Ishikawa (cell line): ENCODE measurements at regions not wholly inside any gene's neighbourhood (a gene's known extent, or its start where the extent isn't known, plus 50 kb on each side); places are given as distances from the start of the nearest gene placed in this dataset.

Experiments used
- CEBPB ChIP-seq: IDR thresholded peaks from 2 replicates; pipeline ENCODE4 v1.6.1; 2012
- CREB1 ChIP-seq: IDR thresholded peaks from 2 replicates; pipeline ENCODE4 v1.6.1; 2012; ENCODE audit warnings: low read depth
- EGR1 ChIP-seq: IDR thresholded peaks from 2 replicates; pipeline ENCODE4 v1.6.1; 2012
- EP300 ChIP-seq: IDR thresholded peaks from 2 replicates; pipeline ENCODE4 v1.6.1; 2012; ENCODE audit warnings: borderline replicate concordance
- FOXM1 ChIP-seq: IDR thresholded peaks from 2 replicates; pipeline ENCODE4 v1.6.1; 2012; ENCODE audit warnings: low read depth, borderline replicate concordance
- MAX ChIP-seq: IDR thresholded peaks from 2 replicates; pipeline ENCODE4 v1.6.1; 2012
- NFIC ChIP-seq: IDR thresholded peaks from 2 replicates; pipeline ENCODE4 v1.6.1; 2012
- RAD21 ChIP-seq: IDR thresholded peaks from 2 replicates; pipeline ENCODE4 v1.6.1; 2012; ENCODE audit warnings: low read depth
- REST ChIP-seq: IDR thresholded peaks from 2 replicates; pipeline ENCODE4 v1.6.1; 2012; ENCODE audit warnings: low read depth, mild to moderate bottlenecking
- TAF1 ChIP-seq: IDR thresholded peaks from 2 replicates; pipeline ENCODE4 v1.6.1; 2012; ENCODE audit warnings: low read depth, mild to moderate bottlenecking
- TCF12 ChIP-seq: IDR thresholded peaks from 2 replicates; pipeline ENCODE4 v1.6.1; 2012; ENCODE audit warnings: low read depth
- TEAD4 ChIP-seq: IDR thresholded peaks from 2 replicates; pipeline ENCODE4 v1.6.1; 2012
- USF1 ChIP-seq: IDR thresholded peaks from 2 replicates; pipeline ENCODE4 v1.6.1; 2012
- YY1 ChIP-seq: IDR thresholded peaks from 2 replicates; pipeline ENCODE4 v1.6.1; 2012; ENCODE audit warnings: low read depth
- ZBTB7A ChIP-seq: IDR thresholded peaks from 2 replicates; pipeline ENCODE4 v1.6.1; 2012; ENCODE audit warnings: low read depth

GRCh38 chr12:62005615-62006014, 254.6 kb upstream of the USP15 start:
- TF ChIP-seq CREB1 = no peak
- no peak for TF ChIP-seq NFIC
- no peak for TF ChIP-seq TAF1
- no peak for TF ChIP-seq EP300
- TF ChIP-seq FOXM1 = no peak
- no peak for TF ChIP-seq RAD21
- no peak for TF ChIP-seq CEBPB
- no peak for TF ChIP-seq TCF12
- no peak for TF ChIP-seq REST
- no peak for TF ChIP-seq USF1
- TF ChIP-seq MAX = no peak
- TF ChIP-seq TEAD4 = no peak
- no peak for TF ChIP-seq EGR1
- TF ChIP-seq ZBTB7A = no peak
- TF ChIP-seq YY1 = no peak

GRCh38 chr12:62006076-62006732, 254.0 kb upstream of the USP15 start:
- peak; percentile 67 for TF ChIP-seq RAD21
- TF ChIP-seq EP300 = no peak

GRCh38 chr12:62008703-62009102, 251.5 kb upstream of the USP15 start:
- TF ChIP-seq CEBPB (peak; percentile 37; the same call in 1 of the 2 replicates), TCF12 (no peak), EP300 (no peak)

GRCh38 chr12:62009445-62009844, 250.8 kb upstream of the USP15 start:
- TF ChIP-seq RAD21 = no peak
- TF ChIP-seq TCF12 = no peak
- no peak for TF ChIP-seq USF1

GRCh38 chr12:62014330-62014729, 245.9 kb upstream of the USP15 start:
- no peak for TF ChIP-seq ZBTB7A
- TF ChIP-seq TAF1 = no peak
- TF ChIP-seq RAD21 = no peak
- no peak for TF ChIP-seq YY1
- no peak for TF ChIP-seq FOXM1
- TF ChIP-seq NFIC = no peak
- no peak for TF ChIP-seq EP300
- no peak for TF ChIP-seq USF1
- TF ChIP-seq MAX = no peak
- no peak for TF ChIP-seq TEAD4
- no peak for TF ChIP-seq REST
- TF ChIP-seq CREB1 = no peak
- TF ChIP-seq TCF12 = no peak

- TF ChIP-seq REST (no peak), YY1 (no peak), TCF12 (no peak), EP300 (no peak), CREB1 (no peak), CEBPB (no peak), TEAD4 (no peak), EGR1 (no peak), MAX (no peak), ZBTB7A (no peak), FOXM1 (no peak), RAD21 (no peak), USF1 (no peak), TAF1 (no peak), NFIC (no peak)
These were observed 244.2 kb upstream of the USP15 start for GRCh38 chr12:62016021-62016420.
